ENCODE measurements at regions not wholly inside any gene's neighbourhood (a gene's known extent, or its start where the extent isn't known, plus 50 kb on each side); places are given as distances from the start of the nearest gene placed in this dataset.

- CTCF ChIA-PET = no interaction called here
- H4K20me1 ChIP-seq (ENCODE audit: insufficient read depth) = no peaks in the 10 kb centered on the region
- H3K27ac ChIP-seq (ENCODE audit: low read depth, low read length) = no peak overlapping the region
- RAD21 ChIA-PET (ENCODE audit: low non-redundant PET in 1 of 2, low total read pairs in 2 of 2, uncharacterized antibody in 2 of 2, unreplicated experiment in 2 of 2) = no interaction called here
- H3K79me2 ChIP-seq (ENCODE audit: insufficient read depth, low read length) = no peaks in the 10 kb centered on the region
- H3K36me3 ChIP-seq (ENCODE audit: control insufficient read depth in 1 of 2, insufficient read depth in 2 of 2, low read length in 2 of 2) = no peaks in the 10 kb centered on the region
- POLR2A ChIA-PET = no interaction called here
- H3K4me1 ChIP-seq (ENCODE audit: control insufficient read depth in 1 of 2, insufficient read depth in 2 of 2, low read length in 2 of 2) = no peaks in the 10 kb centered on the region
- H3K9me2 ChIP-seq (ENCODE audit: insufficient read depth) = no peaks in the 10 kb centered on the region
- no peaks in the 10 kb centered on the region for H3K27me3 ChIP-seq (ENCODE audit: insufficient read depth, low read length)
- DNase-seq (ENCODE audit: low read depth, low spot score) (no peak), ATAC-seq (no peak)
- H3K9me3 ChIP-seq (ENCODE audit: control insufficient read depth in 1 of 2, insufficient read depth in 1 of 2, low read depth in 1 of 2, low read length in 2 of 2) = no peaks in the 10 kb centered on the region
- no TSS peak for BruUV-seq (replicated peaks)
- no peak overlapping the region for H3K9ac ChIP-seq (ENCODE audit: low read length)
- H3K4me2 ChIP-seq (ENCODE audit: low read length) = no peak overlapping the region
- no peak overlapping the region for H3K4me3 ChIP-seq (replicated peaks in 1 of 2; ENCODE audit: low read depth in 1 of 2, low read length in 2 of 2)
- H2AFZ ChIP-seq (ENCODE audit: low read depth, low read length, poor library complexity, severe bottlenecking) = no peak overlapping the region
- no peak for TF ChIP-seq SIN3A (IDR thresholded peaks at IDR 0.05; ENCODE audit: low read depth)
- no peak for TF ChIP-seq TCF7L2 (IDR thresholded peaks at IDR 0.05; ENCODE audit: borderline replicate concordance, extremely low read depth, insufficient read depth, insufficient read length)
- no peak for TF ChIP-seq ELF1 (IDR thresholded peaks at IDR 0.05; ENCODE audit: borderline replicate concordance, low read depth)
- no peak for TF ChIP-seq ZNF274 (IDR thresholded peaks at IDR 0.05; ENCODE audit: low read depth, low read length)
- TF ChIP-seq ZBTB33 (IDR thresholded peaks at IDR 0.05; ENCODE audit: extremely low read depth, insufficient replicate concordance, low read length) = no peak
- intact Hi-C loops (cut with micrococcal nuclease) = no loop called here
Observed at GRCh38 chr15:93146601-93147000, 57.6 kb upstream of the RGMA start.

DNA sequence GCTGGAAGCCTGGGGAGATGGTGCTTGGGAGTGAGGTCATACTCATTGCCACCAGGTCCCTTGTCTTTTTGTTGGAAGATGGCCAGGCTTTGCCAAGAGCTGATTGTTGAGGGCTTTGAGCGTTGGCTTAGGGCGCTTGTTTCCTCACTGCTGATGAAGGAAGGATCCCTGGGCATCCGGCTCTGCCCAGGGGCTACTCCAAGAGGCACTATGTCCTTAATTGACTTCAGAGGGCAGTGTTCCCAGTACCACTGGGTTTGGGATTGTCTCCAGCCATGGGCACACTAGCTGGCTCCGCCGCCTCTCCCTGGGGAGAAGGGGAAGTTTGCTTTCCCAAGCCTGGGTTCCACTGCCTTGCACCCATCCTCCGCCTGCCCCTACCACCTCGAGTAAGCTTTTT, 57.2 kb upstream of the RGMA start:
- ChIA-PET POLR2A (no interaction called here), RAD21 (ENCODE audit: low non-redundant PET in 1 of 2, low total read pairs in 2 of 2, uncharacterized antibody in 2 of 2, unreplicated experiment in 2 of 2) (no interaction called here), CTCF (no interaction called here)
- Histone ChIP-seq H3K27me3 (ENCODE audit: insufficient read depth, low read length) (no peaks in the 10 kb centered on the region), H3K9me3 (ENCODE audit: control insufficient read depth in 1 of 2, insufficient read depth in 1 of 2, low read depth in 1 of 2, low read length in 2 of 2) (no peaks in the 10 kb centered on the region), H3K4me3 (replicated peaks in 1 of 2; ENCODE audit: low read depth in 1 of 2, low read length in 2 of 2) (no peak overlapping the region), H3K36me3 (ENCODE audit: control insufficient read depth in 1 of 2, insufficient read depth in 2 of 2, low read length in 2 of 2) (no peaks in the 10 kb centered on the region), H3K4me1 (ENCODE audit: control insufficient read depth in 1 of 2, insufficient read depth in 2 of 2, low read length in 2 of 2) (no peaks in the 10 kb centered on the region), H2AFZ (ENCODE audit: low read depth, low read length, poor library complexity, severe bottlenecking) (no peak overlapping the region), H3K27ac (ENCODE audit: low read depth, low read length) (no peak overlapping the region), H3K4me2 (ENCODE audit: low read length) (no peak overlapping the region), H4K20me1 (ENCODE audit: insufficient read depth) (no peaks in the 10 kb centered on the region), H3K9me2 (ENCODE audit: insufficient read depth) (no peaks in the 10 kb centered on the region), H3K79me2 (ENCODE audit: insufficient read depth, low read length) (no peaks in the 10 kb centered on the region), H3K9ac (ENCODE audit: low read length) (no peak overlapping the region)
- DNase-seq (ENCODE audit: low read depth, low spot score) (no peak), ATAC-seq (no peak)
- no TSS peak for BruUV-seq (replicated peaks)
- intact Hi-C loops (cut with micrococcal nuclease) = no loop called here
- TF ChIP-seq SRF (IDR thresholded peaks at IDR 0.05; ENCODE audit: low read depth) (no peak), TCF7L2 (IDR thresholded peaks at IDR 0.05; ENCODE audit: borderline replicate concordance, extremely low read depth, insufficient read depth, insufficient read length) (no peak), SP1 (IDR thresholded peaks at IDR 0.05; ENCODE audit: low read depth) (no peak), POLR2A (IDR thresholded peaks at IDR 0.05; ENCODE audit: borderline replicate concordance, extremely low read depth, insufficient read depth, insufficient read length) (no peak), CEBPB (IDR thresholded peaks at IDR 0.05; ENCODE audit: low read depth) (no peak), EZH2 (IDR thresholded peaks at IDR 0.05) (no peak), ZNF274 (IDR thresholded peaks at IDR 0.05; ENCODE audit: low read depth, low read length) (no peak)
- TF ChIP-seq, protein P1, sequence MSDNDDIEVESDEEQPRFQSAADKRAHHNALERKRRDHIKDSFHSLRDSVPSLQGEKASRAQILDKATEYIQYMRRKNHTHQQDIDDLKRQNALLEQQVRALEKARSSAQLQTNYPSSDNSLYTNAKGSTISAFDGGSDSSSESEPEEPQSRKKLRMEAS (IDR thresholded peaks at IDR 0.05) = no peak
- TF ChIP-seq, protein P2, sequence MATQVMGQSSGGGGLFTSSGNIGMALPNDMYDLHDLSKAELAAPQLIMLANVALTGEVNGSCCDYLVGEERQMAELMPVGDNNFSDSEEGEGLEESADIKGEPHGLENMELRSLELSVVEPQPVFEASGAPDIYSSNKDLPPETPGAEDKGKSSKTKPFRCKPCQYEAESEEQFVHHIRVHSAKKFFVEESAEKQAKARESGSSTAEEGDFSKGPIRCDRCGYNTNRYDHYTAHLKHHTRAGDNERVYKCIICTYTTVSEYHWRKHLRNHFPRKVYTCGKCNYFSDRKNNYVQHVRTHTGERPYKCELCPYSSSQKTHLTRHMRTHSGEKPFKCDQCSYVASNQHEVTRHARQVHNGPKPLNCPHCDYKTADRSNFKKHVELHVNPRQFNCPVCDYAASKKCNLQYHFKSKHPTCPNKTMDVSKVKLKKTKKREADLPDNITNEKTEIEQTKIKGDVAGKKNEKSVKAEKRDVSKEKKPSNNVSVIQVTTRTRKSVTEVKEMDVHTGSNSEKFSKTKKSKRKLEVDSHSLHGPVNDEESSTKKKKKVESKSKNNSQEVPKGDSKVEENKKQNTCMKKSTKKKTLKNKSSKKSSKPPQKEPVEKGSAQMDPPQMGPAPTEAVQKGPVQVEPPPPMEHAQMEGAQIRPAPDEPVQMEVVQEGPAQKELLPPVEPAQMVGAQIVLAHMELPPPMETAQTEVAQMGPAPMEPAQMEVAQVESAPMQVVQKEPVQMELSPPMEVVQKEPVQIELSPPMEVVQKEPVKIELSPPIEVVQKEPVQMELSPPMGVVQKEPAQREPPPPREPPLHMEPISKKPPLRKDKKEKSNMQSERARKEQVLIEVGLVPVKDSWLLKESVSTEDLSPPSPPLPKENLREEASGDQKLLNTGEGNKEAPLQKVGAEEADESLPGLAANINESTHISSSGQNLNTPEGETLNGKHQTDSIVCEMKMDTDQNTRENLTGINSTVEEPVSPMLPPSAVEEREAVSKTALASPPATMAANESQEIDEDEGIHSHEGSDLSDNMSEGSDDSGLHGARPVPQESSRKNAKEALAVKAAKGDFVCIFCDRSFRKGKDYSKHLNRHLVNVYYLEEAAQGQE (IDR thresholded peaks at IDR 0.05; ENCODE audit: low read depth) = no peak
- TF ChIP-seq, protein P3, sequence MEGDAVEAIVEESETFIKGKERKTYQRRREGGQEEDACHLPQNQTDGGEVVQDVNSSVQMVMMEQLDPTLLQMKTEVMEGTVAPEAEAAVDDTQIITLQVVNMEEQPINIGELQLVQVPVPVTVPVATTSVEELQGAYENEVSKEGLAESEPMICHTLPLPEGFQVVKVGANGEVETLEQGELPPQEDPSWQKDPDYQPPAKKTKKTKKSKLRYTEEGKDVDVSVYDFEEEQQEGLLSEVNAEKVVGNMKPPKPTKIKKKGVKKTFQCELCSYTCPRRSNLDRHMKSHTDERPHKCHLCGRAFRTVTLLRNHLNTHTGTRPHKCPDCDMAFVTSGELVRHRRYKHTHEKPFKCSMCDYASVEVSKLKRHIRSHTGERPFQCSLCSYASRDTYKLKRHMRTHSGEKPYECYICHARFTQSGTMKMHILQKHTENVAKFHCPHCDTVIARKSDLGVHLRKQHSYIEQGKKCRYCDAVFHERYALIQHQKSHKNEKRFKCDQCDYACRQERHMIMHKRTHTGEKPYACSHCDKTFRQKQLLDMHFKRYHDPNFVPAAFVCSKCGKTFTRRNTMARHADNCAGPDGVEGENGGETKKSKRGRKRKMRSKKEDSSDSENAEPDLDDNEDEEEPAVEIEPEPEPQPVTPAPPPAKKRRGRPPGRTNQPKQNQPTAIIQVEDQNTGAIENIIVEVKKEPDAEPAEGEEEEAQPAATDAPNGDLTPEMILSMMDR (IDR thresholded peaks at IDR 0.05 in 2 of 3, conservative IDR thresholded peaks at IDR 0.05 in 1 of 3; ENCODE audit: borderline replicate concordance in 1 of 3, insufficient read depth in 1 of 3, low read depth in 2 of 3, low read length in 2 of 3) = no peak
